Liver (tissue), 8 donors: ENCODE measurements at regions not wholly inside any gene's neighbourhood (a gene's known extent, or its start where the extent isn't known, plus 50 kb on each side); places are given as distances from the start of the nearest gene placed in this dataset.

Source experiments
- DNase-seq: peaks from one replicate; pipeline ENCODE4 v3.0.0-alpha.2; 2017; ENCODE audit warnings: low spot score
- H3K27ac ChIP-seq, 2 donors: one replicate each; pipeline ENCODE4 v1.7.0; 2013; ENCODE audit warnings: inconsistent platforms in 2 of 2, low read length in 2 of 2, control low read depth in 1 of 2, low read depth in 1 of 2, mild to moderate bottlenecking in 1 of 2
- H3K27me3 ChIP-seq, 4 donors: one replicate each; pipeline versions ENCODE4 v1.6.1 to v1.7.0; 2013; ENCODE audit warnings: low read length in 3 of 4, inconsistent platforms in 1 of 4, mild to moderate bottlenecking in 1 of 4, moderate library complexity in 1 of 4; ENCODE audit not compliant: control insufficient read depth in 4 of 4, insufficient read depth in 4 of 4
- H3K36me3 ChIP-seq, 4 donors: one replicate each; pipeline versions ENCODE4 v1.6.1 to v1.7.0; 2013; ENCODE audit warnings: low read length in 3 of 4, mild to moderate bottlenecking in 3 of 4, low read depth in 1 of 4, moderate library complexity in 1 of 4; ENCODE audit not compliant: control insufficient read depth in 4 of 4, insufficient read depth in 3 of 4
- H3K4me1 ChIP-seq, 4 donors: one replicate each; pipeline versions ENCODE4 v1.6.1 to v1.7.0; 2013; ENCODE audit warnings: low read length in 3 of 4, mild to moderate bottlenecking in 3 of 4, moderate library complexity in 1 of 4; ENCODE audit not compliant: control insufficient read depth in 4 of 4, insufficient read depth in 4 of 4
- H3K4me3 ChIP-seq, 3 donors: one replicate each; pipeline versions ENCODE4 v1.6.1 to v1.7.0; 2013; ENCODE audit warnings: low read length in 3 of 3, control low read depth in 1 of 3, low read depth in 1 of 3, mild to moderate bottlenecking in 1 of 3
- H3K9ac ChIP-seq, 2 donors: one replicate each; pipeline ENCODE4 v1.7.0; 2013; ENCODE audit warnings: low read length in 2 of 2, mild to moderate bottlenecking in 2 of 2, moderate library complexity in 2 of 2, control low read depth in 1 of 2, low read depth in 1 of 2
- H3K9me3 ChIP-seq, 4 donors: one replicate each; pipeline versions ENCODE4 v1.6.1 to v1.7.0; 2013; ENCODE audit warnings: low read length in 3 of 4; ENCODE audit not compliant: control insufficient read depth in 4 of 4
- ATF3 ChIP-seq: IDR thresholded peaks from 2 replicates; pipeline ENCODE4 v1.6.1; 2016; ENCODE audit warnings: antibody characterized with exemption
- CTCF ChIP-seq: fragments of 150-350 bp; IDR thresholded peaks from 2 replicates; pipeline ENCODE4 v1.5.1; 2017; ENCODE audit warnings: improper control_type of control experiment, low read depth, low read length; ENCODE audit not compliant: missing input control
- EGR1 ChIP-seq, 2 donors: IDR thresholded peaks; 2 replicates each; pipeline ENCODE4 v1.6.1; 2016 to 2018; ENCODE audit warnings: antibody characterized with exemption in 2 of 2, low read depth in 2 of 2
- FOXA2 ChIP-seq: IDR thresholded peaks from 2 replicates; pipeline ENCODE4 v1.6.1; 2016; ENCODE audit warnings: antibody characterized with exemption
- GABPA ChIP-seq, 2 donors: IDR thresholded peaks in 1 of 2; conservative IDR thresholded peaks in 1 of 2; 2 replicates each; pipeline ENCODE4 v1.6.1; 2016; ENCODE audit warnings: antibody characterized with exemption in 2 of 2, mild to moderate bottlenecking in 1 of 2, moderate library complexity in 1 of 2
- HNF4A ChIP-seq, 2 donors: conservative IDR thresholded peaks; 2 replicates each; pipeline ENCODE4 v1.6.1; 2016; ENCODE audit warnings: antibody characterized with exemption in 2 of 2, mild to moderate bottlenecking in 2 of 2
- HNF4G ChIP-seq: IDR thresholded peaks from 2 replicates; pipeline ENCODE4 v1.6.1; 2016; ENCODE audit warnings: antibody characterized with exemption
- JUND ChIP-seq, 2 donors: IDR thresholded peaks; 2 replicates each; pipeline ENCODE4 v1.6.1; 2016; ENCODE audit warnings: antibody characterized with exemption in 2 of 2
- MAX ChIP-seq: IDR thresholded peaks from 2 replicates; pipeline ENCODE4 v1.6.1; 2016; ENCODE audit warnings: antibody characterized with exemption
- NR2F2 ChIP-seq: IDR thresholded peaks from 2 replicates; pipeline ENCODE4 v1.6.1; 2016; ENCODE audit warnings: antibody characterized with exemption
- RAD21 ChIP-seq, 2 donors: IDR thresholded peaks; 2 replicates each; pipeline ENCODE4 v1.6.1; 2016; ENCODE audit warnings: antibody characterized with exemption in 2 of 2, mild to moderate bottlenecking in 2 of 2
- RXRA ChIP-seq, 2 donors: IDR thresholded peaks; 2 replicates each; pipeline ENCODE4 v1.6.1; 2017 to 2018; ENCODE audit warnings: antibody characterized with exemption in 2 of 2, mild to moderate bottlenecking in 1 of 2
- SP1 ChIP-seq: IDR thresholded peaks from 2 replicates; pipeline ENCODE4 v1.6.1; 2018; ENCODE audit warnings: antibody characterized with exemption, mild to moderate bottlenecking
- TAF1 ChIP-seq: conservative IDR thresholded peaks from 2 replicates; pipeline ENCODE4 v1.6.1; 2016; ENCODE audit warnings: antibody characterized with exemption, mild to moderate bottlenecking
- YY1 ChIP-seq: IDR thresholded peaks from 2 replicates; pipeline ENCODE4 v1.6.1; 2016; ENCODE audit warnings: antibody characterized with exemption, mild to moderate bottlenecking
- WGBS: extraction: QIAGEN DNeasy Blood & Tissue Kit; methylation state at CpG from one replicate; pipeline ENCODE4 v1.1.7; 2013; 5-methylcytosine and 5-hydroxymethylcytosine counted together
- TF ChIP-seq, protein P1 (sequence below): IDR thresholded peaks from 2 replicates; pipeline ENCODE4 v1.6.1; 2016; ENCODE audit warnings: antibody characterized with exemption, mild to moderate bottlenecking
- TF ChIP-seq, protein P2 (sequence below): IDR thresholded peaks from 2 replicates; pipeline ENCODE4 v1.6.1; 2016; ENCODE audit warnings: antibody characterized with exemption
- donor health status: healthy.
- donor health status: healthy.
- donor health status: healthy.
- donor health status: healthy.
- donor health status: healthy.

- Histone ChIP-seq H3K36me3 (no peaks in the 10 kb centered on the region), H3K9ac (no peak overlapping the region), H3K27me3 (peaks cover 0 to 7% (median 3%) of the 10 kb centered on the region in 4 donors), H3K4me3 (no peak overlapping the region), H3K27ac (no peak overlapping the region), H3K9me3 (peaks cover 0 to 4% (median 0%) of the 10 kb centered on the region in 4 donors), H3K4me1 (no peaks in the 10 kb centered on the region)
- TF ChIP-seq NR2F2 = no peak
- no peak for TF ChIP-seq SP1
- no peak for TF ChIP-seq JUND (IDR thresholded peaks at IDR 0.05)
- no peak for TF ChIP-seq RAD21 (IDR thresholded peaks at IDR 0.05)
- TF ChIP-seq YY1 = no peak
- TF ChIP-seq, protein P1, sequence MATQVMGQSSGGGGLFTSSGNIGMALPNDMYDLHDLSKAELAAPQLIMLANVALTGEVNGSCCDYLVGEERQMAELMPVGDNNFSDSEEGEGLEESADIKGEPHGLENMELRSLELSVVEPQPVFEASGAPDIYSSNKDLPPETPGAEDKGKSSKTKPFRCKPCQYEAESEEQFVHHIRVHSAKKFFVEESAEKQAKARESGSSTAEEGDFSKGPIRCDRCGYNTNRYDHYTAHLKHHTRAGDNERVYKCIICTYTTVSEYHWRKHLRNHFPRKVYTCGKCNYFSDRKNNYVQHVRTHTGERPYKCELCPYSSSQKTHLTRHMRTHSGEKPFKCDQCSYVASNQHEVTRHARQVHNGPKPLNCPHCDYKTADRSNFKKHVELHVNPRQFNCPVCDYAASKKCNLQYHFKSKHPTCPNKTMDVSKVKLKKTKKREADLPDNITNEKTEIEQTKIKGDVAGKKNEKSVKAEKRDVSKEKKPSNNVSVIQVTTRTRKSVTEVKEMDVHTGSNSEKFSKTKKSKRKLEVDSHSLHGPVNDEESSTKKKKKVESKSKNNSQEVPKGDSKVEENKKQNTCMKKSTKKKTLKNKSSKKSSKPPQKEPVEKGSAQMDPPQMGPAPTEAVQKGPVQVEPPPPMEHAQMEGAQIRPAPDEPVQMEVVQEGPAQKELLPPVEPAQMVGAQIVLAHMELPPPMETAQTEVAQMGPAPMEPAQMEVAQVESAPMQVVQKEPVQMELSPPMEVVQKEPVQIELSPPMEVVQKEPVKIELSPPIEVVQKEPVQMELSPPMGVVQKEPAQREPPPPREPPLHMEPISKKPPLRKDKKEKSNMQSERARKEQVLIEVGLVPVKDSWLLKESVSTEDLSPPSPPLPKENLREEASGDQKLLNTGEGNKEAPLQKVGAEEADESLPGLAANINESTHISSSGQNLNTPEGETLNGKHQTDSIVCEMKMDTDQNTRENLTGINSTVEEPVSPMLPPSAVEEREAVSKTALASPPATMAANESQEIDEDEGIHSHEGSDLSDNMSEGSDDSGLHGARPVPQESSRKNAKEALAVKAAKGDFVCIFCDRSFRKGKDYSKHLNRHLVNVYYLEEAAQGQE = no peak
- TF ChIP-seq MAX = no peak
- TF ChIP-seq FOXA2 = no peak
- TF ChIP-seq GABPA (IDR thresholded peaks at IDR 0.05 in 1 of 2, conservative IDR thresholded peaks at IDR 0.05 in 1 of 2) = no peak
- TF ChIP-seq RXRA (IDR thresholded peaks at IDR 0.05) = no peak
- TF ChIP-seq TAF1 = no peak
- no peak for TF ChIP-seq EGR1 (IDR thresholded peaks at IDR 0.05; ENCODE audit: low read depth in 2 of 2)
- TF ChIP-seq CTCF = no peak
- TF ChIP-seq, protein P2, sequence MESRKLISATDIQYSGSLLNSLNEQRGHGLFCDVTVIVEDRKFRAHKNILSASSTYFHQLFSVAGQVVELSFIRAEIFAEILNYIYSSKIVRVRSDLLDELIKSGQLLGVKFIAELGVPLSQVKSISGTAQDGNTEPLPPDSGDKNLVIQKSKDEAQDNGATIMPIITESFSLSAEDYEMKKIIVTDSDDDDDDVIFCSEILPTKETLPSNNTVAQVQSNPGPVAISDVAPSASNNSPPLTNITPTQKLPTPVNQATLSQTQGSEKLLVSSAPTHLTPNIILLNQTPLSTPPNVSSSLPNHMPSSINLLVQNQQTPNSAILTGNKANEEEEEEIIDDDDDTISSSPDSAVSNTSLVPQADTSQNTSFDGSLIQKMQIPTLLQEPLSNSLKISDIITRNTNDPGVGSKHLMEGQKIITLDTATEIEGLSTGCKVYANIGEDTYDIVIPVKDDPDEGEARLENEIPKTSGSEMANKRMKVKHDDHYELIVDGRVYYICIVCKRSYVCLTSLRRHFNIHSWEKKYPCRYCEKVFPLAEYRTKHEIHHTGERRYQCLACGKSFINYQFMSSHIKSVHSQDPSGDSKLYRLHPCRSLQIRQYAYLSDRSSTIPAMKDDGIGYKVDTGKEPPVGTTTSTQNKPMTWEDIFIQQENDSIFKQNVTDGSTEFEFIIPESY = no peak
- TF ChIP-seq HNF4G = no peak
- no peak for TF ChIP-seq HNF4A (conservative IDR thresholded peaks at IDR 0.05)
- TF ChIP-seq ATF3 = no peak
- 86% methylated on average over 17 of the region's 17 CpGs for WGBS
- DNase-seq = no peak
Measured at GRCh38 chr22:48042621-48043395, 1280.4 kb downstream of the TBC1D22A start.
